HEK293 (cell line): ENCODE measurements at regions not wholly inside any gene's neighbourhood (a gene's known extent, or its start where the extent isn't known, plus 50 kb on each side); places are given as distances from the start of the nearest gene placed in this dataset.

Experiments
- CTCF ChIA-PET: fragments of 350-600 bp; formaldehyde crosslinking; extraction: SDS; loops from one replicate; lab custom pipeline; 2021; ENCODE audit warnings: antibody characterized with exemption; lab: Yijun Ruan, JAX
- POLR2A ChIA-PET: fragments of 300-600 bp; formaldehyde crosslinking; extraction: SDS; loops from one replicate; lab custom pipeline; 2020; ENCODE audit warnings: antibody characterized with exemption, inconsistent platforms; lab: Yijun Ruan, JAX
- H3K27ac ChIP-seq: fragments of 200-500 bp; sonication (Bioruptor generic); 2 replicates; pipeline ENCODE4 v1.5.1; 2014; ENCODE audit warnings: low read depth, low read length, control low read depth, inconsistent platforms; ENCODE audit errors: extremely low read depth
- H3K36me3 ChIP-seq, 2 experiments: fragments of 200-500 bp in 1 of 2; sonication (Bioruptor generic) in 1 of 2; 1 replicate in 1 of 2; 2 replicates in 1 of 2; pipeline ENCODE4 v1.5.1; 2014 to 2017; ENCODE audit warnings: inconsistent platforms in 2 of 2, low read length in 2 of 2; ENCODE audit not compliant: control insufficient read depth in 2 of 2, insufficient read depth in 1 of 2
- H3K4me1 ChIP-seq: fragments of 200-500 bp; sonication (Bioruptor generic); 2 replicates; pipeline ENCODE4 v1.5.1; 2014; ENCODE audit warnings: mild to moderate bottlenecking, low read length, inconsistent platforms; ENCODE audit not compliant: control insufficient read depth, insufficient read depth
- H3K4me3 ChIP-seq: 2 replicates; pipeline ENCODE4 v1.5.1; 2011; ENCODE audit warnings: low read depth, mild to moderate bottlenecking, control low read depth, low read length, moderate library complexity
- H3K9me3 ChIP-seq: fragments of 200-500 bp; sonication (Bioruptor generic); 2 replicates; pipeline ENCODE4 v1.5.1; 2014; ENCODE audit warnings: low read depth, low read length, inconsistent platforms; ENCODE audit not compliant: control insufficient read depth, insufficient read depth
- HIC1 ChIP-seq: fragments of 450-650 bp; formaldehyde crosslinking; IDR thresholded peaks from 2 replicates; pipeline ENCODE4 v1.5.1; 2016; ENCODE audit warnings: missing biosample characterization, missing genetic modification characterization
- HOXD13 ChIP-seq: sonication (generic); formaldehyde crosslinking; IDR thresholded peaks from 2 replicates; pipeline ENCODE4 v1.8.0; 2022; ENCODE audit warnings: missing genetic modification reagents, borderline replicate concordance
- KLF8 ChIP-seq: fragments of 450-650 bp; formaldehyde crosslinking; IDR thresholded peaks from 2 replicates; pipeline ENCODE4 v1.5.1; 2016; ENCODE audit warnings: missing biosample characterization, missing genetic modification characterization
- RBAK ChIP-seq: fragments of 450-650 bp; formaldehyde crosslinking; IDR thresholded peaks from 2 replicates; pipeline ENCODE4 v1.5.1; 2016; ENCODE audit warnings: missing biosample characterization, missing genetic modification characterization
- SP7 ChIP-seq: fragments of 450-650 bp; formaldehyde crosslinking; IDR thresholded peaks from 2 replicates; pipeline ENCODE4 v1.5.1; 2016; ENCODE audit warnings: missing biosample characterization, missing genetic modification characterization
- ZBTB21 ChIP-seq: fragments of 450-650 bp; formaldehyde crosslinking; IDR thresholded peaks from 2 replicates; pipeline ENCODE4 v1.5.1; 2017; ENCODE audit warnings: missing biosample characterization, missing genetic modification characterization
- ZBTB48 ChIP-seq: fragments of 450-650 bp; formaldehyde crosslinking; IDR thresholded peaks from 2 replicates; pipeline ENCODE4 v1.5.1; 2016; ENCODE audit warnings: missing biosample characterization, missing genetic modification characterization
- ZFP37 ChIP-seq: fragments of 450-650 bp; formaldehyde crosslinking; IDR thresholded peaks from 2 replicates; pipeline ENCODE4 v1.5.1; 2016; ENCODE audit warnings: missing biosample characterization, missing genetic modification characterization
- ZNF10 ChIP-seq: fragments of 450-650 bp; formaldehyde crosslinking; IDR thresholded peaks from 2 replicates; pipeline ENCODE4 v1.5.1; 2017; ENCODE audit warnings: missing biosample characterization, missing genetic modification characterization
- ZNF221 ChIP-seq: fragments of 450-650 bp; formaldehyde crosslinking; IDR thresholded peaks from 2 replicates; pipeline ENCODE4 v1.5.1; 2017; ENCODE audit warnings: missing biosample characterization, missing genetic modification characterization, borderline replicate concordance
- ZNF518A ChIP-seq: fragments of 450-650 bp; formaldehyde crosslinking; conservative IDR thresholded peaks from 2 replicates; pipeline ENCODE4 v1.5.1; 2016; ENCODE audit warnings: low read depth, missing biosample characterization, missing genetic modification characterization
- ZNF596 ChIP-seq: fragments of 450-650 bp; IDR thresholded peaks from 2 replicates; pipeline ENCODE4 v1.5.0; 2018; ENCODE audit warnings: missing biosample characterization, mild to moderate bottlenecking, missing genetic modification characterization, moderate library complexity
- ZNF621 ChIP-seq: fragments of 450-650 bp; formaldehyde crosslinking; IDR thresholded peaks from 2 replicates; pipeline ENCODE4 v1.5.1; 2017; ENCODE audit warnings: missing biosample characterization, missing genetic modification characterization
- ZSCAN30 ChIP-seq: fragments of 450-650 bp; IDR thresholded peaks from 2 replicates; pipeline ENCODE4 v1.5.1; 2018; ENCODE audit warnings: missing biosample characterization, mild to moderate bottlenecking, missing genetic modification characterization, moderate library complexity
- TF ChIP-seq, protein P1 (sequence below): fragments of 450-650 bp; formaldehyde crosslinking; IDR thresholded peaks from 2 replicates; pipeline ENCODE4 v1.5.1; 2016; ENCODE audit warnings: missing biosample characterization, missing genetic modification characterization
- TF ChIP-seq, protein P2 (sequence below): fragments of 450-650 bp; formaldehyde crosslinking; IDR thresholded peaks from 2 replicates; pipeline ENCODE4 v1.5.1; 2016; ENCODE audit warnings: missing biosample characterization, missing genetic modification characterization
- TF ChIP-seq, protein P3 (sequence below): fragments of 450-650 bp; formaldehyde crosslinking; IDR thresholded peaks from 2 replicates; pipeline ENCODE4 v1.5.1; 2016; ENCODE audit warnings: missing biosample characterization, missing genetic modification characterization

DNA sequence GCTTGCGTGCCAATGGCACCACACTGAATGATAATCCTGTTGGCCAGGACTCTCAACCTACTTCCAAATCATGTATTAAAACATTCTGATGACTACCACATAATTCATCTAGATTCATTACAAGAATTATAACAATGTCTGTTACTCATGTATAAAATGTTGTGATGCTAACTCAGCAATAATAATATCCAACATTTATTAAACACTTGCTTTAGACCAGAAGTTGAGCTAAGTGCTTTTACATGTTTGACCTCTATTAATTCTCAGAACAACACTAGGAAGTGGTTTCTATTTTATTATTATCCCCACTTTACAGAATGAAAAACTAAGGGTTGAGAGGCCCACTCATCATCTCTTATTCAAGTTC, 178.4 kb downstream of the LNPK start (continued):
- no peak for TF ChIP-seq ZNF518A (tag by site-specific recombination)

DNA sequence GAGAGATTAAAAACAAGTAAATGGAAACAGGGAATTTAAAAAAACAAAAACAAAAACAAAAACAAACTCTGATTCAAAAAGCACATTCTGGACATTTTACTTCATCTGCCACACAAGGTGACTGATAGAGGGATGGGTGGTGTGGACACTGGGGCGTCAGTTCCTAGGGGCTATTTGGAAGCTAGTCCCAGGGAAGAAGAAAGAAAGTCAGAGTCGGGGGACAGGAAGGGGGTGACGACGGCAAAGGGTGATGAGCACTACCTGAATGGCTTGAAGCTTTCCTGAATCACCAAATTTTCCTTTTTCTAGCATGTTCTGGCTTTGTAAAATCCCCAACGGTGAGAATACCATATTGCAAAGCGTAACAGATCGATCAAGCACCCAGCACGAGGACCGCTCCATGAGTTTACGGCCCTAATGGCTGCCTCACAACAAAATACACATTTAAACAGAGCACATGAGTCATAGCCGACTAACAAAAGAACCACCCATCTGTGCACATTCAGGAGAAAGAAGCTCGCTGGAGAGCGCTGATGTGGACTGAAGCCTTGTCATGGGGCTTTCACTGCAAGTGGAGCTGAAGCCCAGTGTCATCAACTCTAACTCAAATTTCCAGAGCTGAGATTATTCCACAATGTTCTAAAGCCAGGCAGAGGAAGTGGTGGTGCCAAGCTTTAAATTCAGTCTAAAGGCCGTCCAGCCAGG, 178.9 kb downstream of the LNPK start:
- POLR2A ChIA-PET, result no interaction called here
- no peak for TF ChIP-seq HOXD13 (CRISPR knock-in tag)
- TF ChIP-seq, protein P1, sequence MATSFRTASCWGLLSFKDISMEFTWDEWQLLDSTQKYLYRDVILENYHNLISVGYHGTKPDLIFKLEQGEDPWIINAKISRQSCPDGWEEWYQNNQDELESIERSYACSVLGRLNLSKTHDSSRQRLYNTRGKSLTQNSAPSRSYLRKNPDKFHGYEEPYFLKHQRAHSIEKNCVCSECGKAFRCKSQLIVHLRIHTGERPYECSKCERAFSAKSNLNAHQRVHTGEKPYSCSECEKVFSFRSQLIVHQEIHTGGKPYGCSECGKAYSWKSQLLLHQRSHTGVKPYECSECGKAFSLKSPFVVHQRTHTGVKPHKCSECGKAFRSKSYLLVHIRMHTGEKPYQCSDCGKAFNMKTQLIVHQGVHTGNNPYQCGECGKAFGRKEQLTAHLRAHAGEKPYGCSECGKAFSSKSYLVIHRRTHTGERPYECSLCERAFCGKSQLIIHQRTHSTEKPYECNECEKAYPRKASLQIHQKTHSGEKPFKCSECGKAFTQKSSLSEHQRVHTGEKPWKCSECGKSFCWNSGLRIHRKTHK (tag by site-specific recombination), result no peak
- no peak for TF ChIP-seq HIC1
- TF ChIP-seq, protein P2, sequence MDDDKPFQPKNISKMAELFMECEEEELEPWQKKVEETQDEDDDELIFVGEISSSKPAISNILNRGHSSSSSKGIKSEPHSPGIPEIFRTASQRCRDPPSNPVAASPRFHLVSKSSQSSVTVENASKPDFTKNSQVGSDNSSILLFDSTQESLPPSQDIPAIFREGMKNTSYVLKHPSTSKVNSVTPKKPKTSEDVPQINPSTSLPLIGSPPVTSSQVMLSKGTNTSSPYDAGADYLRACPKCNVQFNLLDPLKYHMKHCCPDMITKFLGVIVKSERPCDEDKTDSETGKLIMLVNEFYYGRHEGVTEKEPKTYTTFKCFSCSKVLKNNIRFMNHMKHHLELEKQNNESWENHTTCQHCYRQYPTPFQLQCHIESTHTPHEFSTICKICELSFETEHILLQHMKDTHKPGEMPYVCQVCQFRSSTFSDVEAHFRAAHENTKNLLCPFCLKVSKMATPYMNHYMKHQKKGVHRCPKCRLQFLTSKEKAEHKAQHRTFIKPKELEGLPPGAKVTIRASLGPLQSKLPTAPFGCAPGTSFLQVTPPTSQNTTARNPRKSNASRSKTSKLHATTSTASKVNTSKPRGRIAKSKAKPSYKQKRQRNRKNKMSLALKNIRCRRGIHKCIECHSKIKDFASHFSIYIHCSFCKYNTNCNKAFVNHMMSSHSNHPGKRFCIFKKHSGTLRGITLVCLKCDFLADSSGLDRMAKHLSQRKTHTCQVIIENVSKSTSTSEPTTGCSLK (tag by site-specific recombination), result no peak
- TF ChIP-seq ZFP37, result no peak
- no peak for TF ChIP-seq ZNF10 (tag by site-specific recombination)
- no peak for TF ChIP-seq ZSCAN30 (tag by site-specific recombination)
- TF ChIP-seq SP7 (tag by site-specific recombination), result no peak
- TF ChIP-seq ZNF621, result no peak
- TF ChIP-seq ZNF596 (tag by site-specific recombination), result no peak
- no peak for TF ChIP-seq ZBTB48 (tag by site-specific recombination)
- no peak for TF ChIP-seq ZNF518A (tag by site-specific recombination)
- TF ChIP-seq ZBTB21 (tag by site-specific recombination), result no peak
- TF ChIP-seq, protein P3, sequence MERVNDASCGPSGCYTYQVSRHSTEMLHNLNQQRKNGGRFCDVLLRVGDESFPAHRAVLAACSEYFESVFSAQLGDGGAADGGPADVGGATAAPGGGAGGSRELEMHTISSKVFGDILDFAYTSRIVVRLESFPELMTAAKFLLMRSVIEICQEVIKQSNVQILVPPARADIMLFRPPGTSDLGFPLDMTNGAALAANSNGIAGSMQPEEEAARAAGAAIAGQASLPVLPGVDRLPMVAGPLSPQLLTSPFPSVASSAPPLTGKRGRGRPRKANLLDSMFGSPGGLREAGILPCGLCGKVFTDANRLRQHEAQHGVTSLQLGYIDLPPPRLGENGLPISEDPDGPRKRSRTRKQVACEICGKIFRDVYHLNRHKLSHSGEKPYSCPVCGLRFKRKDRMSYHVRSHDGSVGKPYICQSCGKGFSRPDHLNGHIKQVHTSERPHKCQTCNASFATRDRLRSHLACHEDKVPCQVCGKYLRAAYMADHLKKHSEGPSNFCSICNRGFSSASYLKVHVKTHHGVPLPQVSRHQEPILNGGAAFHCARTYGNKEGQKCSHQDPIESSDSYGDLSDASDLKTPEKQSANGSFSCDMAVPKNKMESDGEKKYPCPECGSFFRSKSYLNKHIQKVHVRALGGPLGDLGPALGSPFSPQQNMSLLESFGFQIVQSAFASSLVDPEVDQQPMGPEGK, result no peak
- TF ChIP-seq KLF8 (tag by site-specific recombination), result no peak
- TF ChIP-seq ZNF221 (tag by site-specific recombination), result no peak
- no peak for TF ChIP-seq RBAK (tag by site-specific recombination)

More for the DNA sequence above, 178.9 kb downstream of the LNPK start:
- Histone ChIP-seq H3K4me3 (no peak overlapping the region), H3K4me1 (no peaks in the 10 kb centered on the region), H3K36me3 (no peaks in the 10 kb centered on the region), H3K27ac (no peak overlapping the region), H3K9me3 (no peaks in the 10 kb centered on the region; the same call in 1 of the 2 replicates)
- CTCF ChIA-PET, result interaction anchor here (0.5 kb wide), 2 partner anchors 182 to 712 kb away, joined by 3 to 5 read pairs; no protein-coding TSS in a partner anchor
